GM21423 (cell line): ENCODE measurements at regions not wholly inside any gene's neighbourhood (a gene's known extent, or its start where the extent isn't known, plus 50 kb on each side); places are given as distances from the start of the nearest gene placed in this dataset.
A peak's percentile ranks its signal among the peaks of the same experiment; 100 is the strongest.
"Not testable (repeated sequence)": the region's sequence is repeated elsewhere in the genome, so short reads cannot be mapped to it uniquely, and the experiment has no call there.

Source experiments
- ATAC-seq: cut with Tn5 transposase; IDR thresholded peaks from one replicate; pipeline ENCODE4 v1.9.1; 2021; ENCODE audit warnings: mild to moderate bottlenecking, moderate library complexity; ENCODE audit not compliant: unreplicated experiment

GRCh38 chr3:181354140-181354539 is 357.6 kb upstream of the SOX2 start:
- no peak for ATAC-seq

DNA sequence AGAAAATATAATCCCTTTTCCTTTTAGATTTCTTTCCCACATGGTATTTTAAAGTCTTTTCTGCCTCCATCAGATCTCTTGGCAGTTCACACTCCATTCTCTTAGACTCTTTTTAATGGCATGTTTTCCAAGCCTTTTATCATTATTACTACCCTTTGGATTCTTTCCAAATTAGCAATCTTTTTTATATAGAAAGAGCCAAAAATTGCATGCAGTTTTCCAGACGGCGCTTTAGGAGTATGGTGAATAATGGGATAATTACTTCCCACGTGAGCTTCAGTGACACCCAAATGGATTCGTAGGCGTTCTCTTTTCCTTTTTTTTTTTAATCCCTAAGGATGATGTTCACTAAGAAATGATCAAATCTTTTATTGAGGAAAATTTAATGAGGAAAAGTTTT is 354.8 kb upstream of the DNAJC19 start:
- ATAC-seq = no peak

GRCh38 chr3:181336597-181336996 is 347.1 kb upstream of the DNAJC19 start:
- no peak for ATAC-seq

GRCh38 chr3:181333394-181333793 is 343.9 kb upstream of the DNAJC19 start:
- ATAC-seq = no peak

DNA sequence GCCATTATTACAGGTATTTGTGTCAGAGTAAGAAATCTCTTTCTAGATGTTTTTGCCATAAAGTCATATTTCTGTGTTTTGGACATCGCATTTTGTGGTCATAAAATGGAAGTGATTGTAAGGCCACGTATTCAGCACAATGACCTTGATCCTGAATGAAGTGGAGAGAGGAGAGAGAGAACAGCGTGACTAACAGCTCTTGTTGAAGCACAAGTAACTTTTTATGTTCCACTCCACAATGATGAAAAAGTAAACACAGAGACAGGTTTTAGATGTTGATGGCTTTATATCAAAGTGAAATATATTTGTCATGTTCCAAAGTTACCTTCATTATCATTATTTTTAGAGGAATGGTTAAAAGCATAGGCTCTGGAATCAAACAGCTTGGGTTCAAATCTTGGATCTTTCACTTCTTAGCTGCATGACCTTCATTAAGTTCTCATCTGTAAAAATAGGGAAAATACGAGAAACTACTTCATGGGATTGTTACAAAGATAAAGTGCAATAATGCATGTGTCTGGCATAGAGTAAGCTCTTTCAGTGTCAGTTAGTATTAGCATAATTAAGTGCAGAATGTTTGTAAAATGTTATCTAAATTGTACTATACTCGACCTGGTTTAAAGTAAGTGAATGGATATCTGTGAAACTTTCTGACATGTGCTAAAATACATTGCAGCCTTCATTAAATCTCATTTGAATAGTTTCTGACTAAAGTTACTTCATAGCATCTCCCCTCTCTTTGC is 341.5 kb upstream of the DNAJC19 start:
- no peak for ATAC-seq

GRCh38 chr3:181330257-181330656 is 340.7 kb upstream of the DNAJC19 start:
- ATAC-seq = no peak

DNA sequence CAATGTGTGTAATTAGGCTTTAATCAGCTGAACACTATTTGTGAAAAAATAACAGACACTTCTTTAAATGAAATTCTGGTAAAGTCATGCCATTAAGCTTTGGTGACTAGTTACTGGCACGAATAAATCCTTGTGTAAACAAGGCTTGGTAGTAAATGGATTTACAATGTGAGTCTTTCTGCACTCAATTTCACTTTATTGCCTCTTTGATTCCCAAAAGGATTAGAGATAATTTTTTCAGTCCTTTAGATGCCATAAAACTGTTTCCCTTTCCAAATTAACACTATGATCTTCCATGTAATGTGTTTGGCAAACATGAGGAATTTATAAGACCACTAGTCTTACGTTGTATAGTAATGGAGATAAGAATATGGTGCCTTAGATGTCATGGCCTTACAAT is 339.5 kb upstream of the DNAJC19 start:
- ATAC-seq = no peak

DNA sequence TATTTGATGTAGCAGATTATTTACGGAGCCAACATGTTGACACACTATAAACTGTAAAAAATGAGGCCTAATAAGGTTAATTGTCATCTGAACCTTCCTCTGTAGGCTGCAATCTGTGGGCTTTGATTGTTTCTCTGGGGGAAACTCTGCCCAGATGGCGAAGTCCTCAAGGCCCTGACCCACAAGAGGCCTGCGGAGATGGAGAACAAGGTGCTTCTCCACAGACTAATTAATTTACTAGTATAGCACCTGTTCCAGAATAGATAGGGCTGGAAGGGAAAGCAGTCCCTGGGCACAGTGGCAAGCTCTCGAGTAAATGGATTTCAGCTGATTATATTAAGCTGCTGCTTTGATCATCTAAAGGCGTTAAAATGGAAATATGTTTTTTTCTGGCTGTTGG is 338.8 kb upstream of the DNAJC19 start:
- ATAC-seq = no peak

DNA sequence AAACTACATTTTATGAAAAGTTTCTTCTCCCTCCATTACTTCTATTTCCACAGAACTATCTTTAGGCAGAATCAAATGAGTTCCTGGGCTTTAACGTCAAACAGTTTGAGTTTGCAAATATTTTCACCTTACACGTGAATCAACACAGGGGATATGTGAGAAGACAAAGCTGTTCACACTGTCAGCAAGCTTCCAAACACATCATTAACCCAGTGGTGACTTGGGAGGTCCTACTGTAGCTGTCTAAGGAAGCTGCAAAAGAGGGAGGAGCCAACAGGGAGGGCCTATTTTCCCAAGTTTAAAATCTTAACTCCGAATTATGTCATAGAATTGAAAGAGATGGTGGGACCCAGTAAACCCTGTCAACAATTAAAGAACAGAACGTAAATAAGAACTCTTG is 337.8 kb upstream of the DNAJC19 start:
- ATAC-seq = no peak

- ATAC-seq = peak; percentile 67
These were observed 337.2 kb upstream of the DNAJC19 start for GRCh38 chr3:181326637-181327223.

DNA sequence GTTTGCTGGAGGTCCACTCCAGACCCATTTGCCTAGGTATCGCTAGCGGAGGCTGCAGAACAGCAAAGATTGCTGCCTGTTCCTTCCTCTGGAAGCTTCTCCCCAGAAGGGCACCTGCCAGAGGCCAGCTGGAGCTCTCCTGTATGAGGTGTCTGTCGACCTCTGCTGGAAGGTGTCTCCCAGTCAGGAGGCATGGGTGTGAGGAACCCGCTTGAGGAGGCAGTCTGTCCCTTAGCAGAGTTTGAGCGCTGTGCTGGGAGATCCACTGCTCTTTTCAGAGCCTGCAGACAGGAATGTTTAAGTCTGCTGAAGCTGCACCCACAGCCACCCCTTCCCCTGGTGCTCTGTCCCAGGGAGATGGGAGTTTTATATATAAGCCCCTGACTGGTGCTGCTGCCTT is 335.0 kb upstream of the DNAJC19 start:
- not testable (repeated sequence) for ATAC-seq

- no peak for ATAC-seq
These were observed 328.8 kb upstream of the DNAJC19 start for GRCh38 chr3:181318321-181318720.

DNA sequence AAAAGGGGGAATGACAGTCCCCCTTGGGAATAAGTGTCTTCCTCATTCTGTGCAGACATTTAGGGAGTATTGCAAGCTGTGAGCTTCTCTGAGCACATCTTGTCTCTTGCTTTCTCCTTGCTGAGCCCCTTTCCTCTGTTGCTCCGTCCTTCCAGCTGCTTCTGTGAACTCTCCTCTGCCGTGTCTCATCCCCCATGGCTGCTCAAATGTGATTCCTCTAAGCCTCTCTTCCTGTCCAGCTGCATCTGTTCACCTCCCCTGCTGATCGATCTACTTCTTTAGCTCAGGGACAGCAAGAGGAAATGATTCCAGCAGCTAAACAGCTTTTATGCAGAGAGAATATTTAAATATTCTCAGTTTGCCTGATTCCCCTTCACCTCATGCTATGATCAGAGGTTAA is 328.0 kb upstream of the DNAJC19 start:
- ATAC-seq = no peak

- no peak for ATAC-seq
These were observed 326.9 kb upstream of the DNAJC19 start for GRCh38 chr3:181316482-181316881.

DNA sequence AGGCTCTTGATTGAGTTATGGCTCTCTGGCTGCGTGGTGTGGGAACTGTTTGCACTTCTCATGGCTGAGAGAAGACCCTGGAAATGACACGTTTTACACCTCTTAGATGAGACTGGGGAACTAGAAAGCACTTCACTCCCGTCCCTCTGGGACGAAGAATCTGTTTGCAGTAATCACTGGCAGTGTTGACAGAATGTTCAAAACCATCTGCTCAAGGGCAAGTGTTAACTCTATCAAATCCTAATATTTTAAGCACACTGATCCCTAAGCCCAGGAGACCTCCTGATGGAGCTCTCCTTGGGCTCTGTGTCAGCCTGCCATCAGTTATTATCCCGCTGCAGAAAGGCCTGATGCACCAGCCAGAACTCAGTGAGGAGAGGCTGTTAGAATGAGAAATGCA is 323.8 kb upstream of the DNAJC19 start:
- no peak for ATAC-seq

DNA sequence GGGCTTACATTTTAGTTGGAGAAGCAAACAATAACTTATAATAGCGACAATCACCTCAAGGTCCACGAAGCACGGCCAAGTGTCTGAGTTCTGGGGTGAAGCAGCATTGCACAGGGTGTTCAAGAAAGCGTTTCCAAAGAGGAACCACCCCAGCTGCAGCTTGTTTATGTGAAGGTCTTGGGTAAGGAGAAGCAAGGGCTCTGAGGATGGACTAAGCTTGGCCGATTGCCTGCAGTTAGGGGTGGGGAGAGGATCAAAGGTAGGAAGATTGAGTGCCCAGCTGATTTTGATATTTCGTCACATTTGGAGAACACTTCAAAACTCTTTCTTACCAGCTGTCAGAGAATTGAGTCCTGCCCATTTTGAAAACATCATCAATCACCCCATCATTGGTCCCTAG is 321.6 kb upstream of the DNAJC19 start:
- ATAC-seq = no peak

- ATAC-seq = no peak
These were observed 313.4 kb upstream of the DNAJC19 start for GRCh38 chr3:181302960-181303359.

GRCh38 chr3:181300033-181300432 is 310.5 kb upstream of the DNAJC19 start:
- no peak for ATAC-seq

DNA sequence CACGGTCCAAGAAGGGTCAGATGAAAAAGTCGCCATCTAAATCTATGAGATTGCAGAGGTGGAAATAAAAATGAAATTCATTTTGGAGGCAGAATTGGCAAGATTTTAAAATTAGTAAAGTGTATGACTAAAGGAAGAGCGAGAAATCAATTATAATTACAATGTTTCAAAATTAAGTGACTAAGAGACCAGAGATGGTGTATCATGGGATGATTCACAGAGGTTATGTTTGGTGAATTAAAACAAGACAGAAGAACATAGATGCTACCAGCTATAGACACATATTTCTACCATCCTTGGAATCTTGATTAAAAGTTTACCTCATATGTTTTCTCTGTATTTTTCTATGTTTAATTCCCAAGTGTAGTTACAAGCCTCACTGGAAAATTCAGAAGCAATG is 308.9 kb upstream of the DNAJC19 start:
- ATAC-seq = no peak

- peak; percentile 82 for ATAC-seq
These were observed 303.4 kb upstream of the DNAJC19 start for GRCh38 chr3:181292984-181293383.

GRCh38 chr3:181290941-181291340 is 301.4 kb upstream of the DNAJC19 start:
- ATAC-seq = no peak

DNA sequence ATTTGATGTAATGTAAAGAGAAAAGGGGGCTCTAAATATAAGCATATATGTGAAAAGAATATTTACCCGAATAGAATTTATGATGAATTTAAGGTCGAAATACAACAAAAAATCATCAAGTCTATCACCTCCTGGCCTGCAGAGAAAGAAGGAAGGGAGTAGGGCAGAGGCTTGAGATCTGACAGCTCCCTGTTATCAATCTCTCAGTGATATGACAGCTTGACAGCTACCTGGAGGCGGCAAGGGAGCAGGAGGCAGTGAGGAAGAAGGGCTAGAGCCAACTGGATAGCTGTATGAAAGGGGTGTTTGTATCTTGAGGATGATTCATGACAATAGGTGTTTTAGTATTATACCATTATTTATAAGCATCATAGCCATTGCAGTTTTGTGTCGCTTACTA is 299.8 kb upstream of the DNAJC19 start:
- no peak for ATAC-seq

- no peak for ATAC-seq
These were observed 298.6 kb upstream of the DNAJC19 start for GRCh38 chr3:181288145-181288544.
